GM23338 (cell line): ENCODE measurements at regions not wholly inside any gene's neighbourhood (a gene's known extent, or its start where the extent isn't known, plus 50 kb on each side); places are given as distances from the start of the nearest gene placed in this dataset.

Experiments
- ATAC-seq: fragments of 200-7000 bp; cut with Tn5 transposase; 3 replicates; pipeline ENCODE4 v1.9.1; 2020
- DNase-seq: peaks from one replicate; pipeline ENCODE4 v3.0.0-alpha.2; 2015; ENCODE audit warnings: low spot score
- H2AFZ ChIP-seq: fragments of 200-600 bp; sonication (generic); 2 replicates; pipeline ENCODE4 v1.8.0; 2016; ENCODE audit warnings: antibody characterized with exemption, mild to moderate bottlenecking, moderate library complexity
- H3F3A ChIP-seq: fragments of 200-600 bp; sonication (generic); replicated peaks from 2 replicates; pipeline ENCODE4 v1.8.0; 2017; ENCODE audit warnings: antibody characterized with exemption, mixed run types, low read depth
- H3K27ac ChIP-seq: fragments of 200-600 bp; sonication (generic); 2 replicates; pipeline ENCODE4 v1.6.1; 2016; ENCODE audit warnings: low read depth
- H3K27me3 ChIP-seq: fragments of 200-600 bp; sonication (generic); 2 replicates; pipeline ENCODE4 v1.8.0; 2016; ENCODE audit warnings: mild to moderate bottlenecking, mixed run types, moderate library complexity; ENCODE audit not compliant: insufficient read depth
- H3K36me3 ChIP-seq: fragments of 200-600 bp; sonication (generic); 2 replicates; pipeline ENCODE4 v1.8.0; 2016; ENCODE audit warnings: mild to moderate bottlenecking; ENCODE audit not compliant: insufficient read depth
- H3K4me1 ChIP-seq: fragments of 200-600 bp; sonication (generic); 2 replicates; pipeline ENCODE4 v1.8.0; 2016; ENCODE audit warnings: mild to moderate bottlenecking, moderate library complexity; ENCODE audit not compliant: insufficient read depth
- H3K4me2 ChIP-seq: fragments of 200-600 bp; sonication (generic); 2 replicates; pipeline ENCODE4 v1.7.1; 2017; ENCODE audit warnings: mixed run types
- H3K4me3 ChIP-seq: fragments of 200-600 bp; sonication (generic); 2 replicates; pipeline ENCODE4 v1.6.1; 2016; ENCODE audit warnings: mixed run types
- H3K79me2 ChIP-seq: fragments of 200-600 bp; sonication (generic); replicated peaks from 2 replicates; pipeline ENCODE4 v1.8.0; 2017; ENCODE audit warnings: mild to moderate bottlenecking; ENCODE audit not compliant: insufficient read depth
- H3K9me2 ChIP-seq: fragments of 200-600 bp; sonication (generic); 2 replicates; pipeline ENCODE4 v1.8.0; 2017; ENCODE audit not compliant: insufficient read depth
- H4K20me1 ChIP-seq: fragments of 200-600 bp; sonication (generic); replicated peaks from 2 replicates; pipeline ENCODE4 v1.8.0; 2017; ENCODE audit warnings: mild to moderate bottlenecking; ENCODE audit not compliant: insufficient read depth
- H3K27ac Mint-ChIP-seq: 2 replicates; pipeline ENCODE4 v1.8.0; 2020; ENCODE audit warnings: inconsistent platforms, mild to moderate bottlenecking, moderate library complexity, mixed read lengths
- H3K27me3 Mint-ChIP-seq: 3 replicates; pipeline ENCODE4 v1.8.0; 2022; ENCODE audit warnings: low read depth, mild to moderate bottlenecking, moderate library complexity, mixed read lengths, inconsistent platforms; ENCODE audit not compliant: insufficient read depth, poor library complexity
- H3K36me3 Mint-ChIP-seq: 3 replicates; pipeline ENCODE4 v1.8.0; 2021; ENCODE audit warnings: low read depth, mild to moderate bottlenecking, inconsistent platforms, moderate library complexity, mixed read lengths
- H3K4me1 Mint-ChIP-seq: 3 replicates; pipeline ENCODE4 v1.8.0; 2020; ENCODE audit warnings: mild to moderate bottlenecking, inconsistent platforms, mixed read lengths
- H3K4me3 Mint-ChIP-seq: 3 replicates; pipeline ENCODE4 v1.8.0; 2021; ENCODE audit warnings: moderate library complexity, mild to moderate bottlenecking, inconsistent platforms, mixed read lengths
- H3K9me3 Mint-ChIP-seq: 3 replicates; pipeline ENCODE4 v1.8.0; 2020; ENCODE audit warnings: moderate library complexity, mild to moderate bottlenecking, inconsistent platforms, mixed read lengths
- CREB1 ChIP-seq: fragments of 250-450 bp; sonication (Bioruptor Pico); IDR thresholded peaks from 2 replicates; pipeline ENCODE4 v1.5.0; 2020; ENCODE audit warnings: low read depth, mild to moderate bottlenecking, moderate library complexity
- EZH2 ChIP-seq: fragments of 200-600 bp; sonication (generic); IDR thresholded peaks from one replicate; pipeline ENCODE4 v1.8.0; 2017; ENCODE audit warnings: antibody characterized with exemption, mild to moderate bottlenecking, low read depth; ENCODE audit not compliant: unreplicated experiment
- EZH2phosphoT487 ChIP-seq: fragments of 200-600 bp; sonication (generic); IDR thresholded peaks from one replicate; pipeline ENCODE4 v1.8.1; 2018; ENCODE audit warnings: antibody characterized with exemption; ENCODE audit not compliant: unreplicated experiment
- JUNB ChIP-seq: IDR thresholded peaks from one replicate; pipeline ENCODE4 v1.6.1; 2016; ENCODE audit warnings: antibody characterized with exemption; ENCODE audit not compliant: unreplicated experiment
- NANOG ChIP-seq: IDR thresholded peaks from 2 replicates; pipeline ENCODE4 v1.6.1; 2016; ENCODE audit warnings: antibody characterized with exemption, borderline replicate concordance
- POLR2AphosphoS5 ChIP-seq: IDR thresholded peaks from 2 replicates; pipeline ENCODE4 v1.6.1; 2016; ENCODE audit warnings: antibody characterized with exemption, low read depth
- STAT1 ChIP-seq: IDR thresholded peaks from one replicate; pipeline ENCODE4 v1.6.1; 2016; ENCODE audit warnings: antibody characterized with exemption; ENCODE audit not compliant: unreplicated experiment
- ZNF114 ChIP-seq: fragments of 250-450 bp; sonication (Bioruptor Pico); IDR thresholded peaks from 2 replicates; pipeline ENCODE4 v1.5.0; 2020; ENCODE audit warnings: mild to moderate bottlenecking, moderate library complexity
- ZNF331 ChIP-seq: fragments of 250-450 bp; sonication (Bioruptor Pico); IDR thresholded peaks from 2 replicates; pipeline ENCODE4 v1.5.0; 2020; ENCODE audit warnings: low read depth, mild to moderate bottlenecking, moderate library complexity
- TF ChIP-seq, protein P1 (sequence below): fragments of 250-450 bp; sonication (Bioruptor Pico); IDR thresholded peaks from 2 replicates; pipeline ENCODE4 v1.5.0; 2020; ENCODE audit warnings: mild to moderate bottlenecking, moderate library complexity
- TF ChIP-seq, protein P2 (sequence below): IDR thresholded peaks from one replicate; pipeline ENCODE4 v1.6.1; 2018; ENCODE audit warnings: antibody characterized with exemption; ENCODE audit not compliant: unreplicated experiment
- TF ChIP-seq, protein P3 (sequence below): IDR thresholded peaks from 2 replicates; pipeline ENCODE4 v1.6.1; 2016; ENCODE audit warnings: antibody characterized with exemption
- TF ChIP-seq, protein P4 (sequence below), 2 experiments: fragments of 200-600 bp in 1 of 2; sonication (generic) in 1 of 2; conservative IDR thresholded peaks; 2 replicates each; pipeline versions ENCODE4 v1.5.1 to v1.6.1; 2016 to 2017; ENCODE audit warnings: antibody characterized with exemption in 2 of 2, low read depth in 2 of 2, mild to moderate bottlenecking in 2 of 2, moderate library complexity in 1 of 2

DNA sequence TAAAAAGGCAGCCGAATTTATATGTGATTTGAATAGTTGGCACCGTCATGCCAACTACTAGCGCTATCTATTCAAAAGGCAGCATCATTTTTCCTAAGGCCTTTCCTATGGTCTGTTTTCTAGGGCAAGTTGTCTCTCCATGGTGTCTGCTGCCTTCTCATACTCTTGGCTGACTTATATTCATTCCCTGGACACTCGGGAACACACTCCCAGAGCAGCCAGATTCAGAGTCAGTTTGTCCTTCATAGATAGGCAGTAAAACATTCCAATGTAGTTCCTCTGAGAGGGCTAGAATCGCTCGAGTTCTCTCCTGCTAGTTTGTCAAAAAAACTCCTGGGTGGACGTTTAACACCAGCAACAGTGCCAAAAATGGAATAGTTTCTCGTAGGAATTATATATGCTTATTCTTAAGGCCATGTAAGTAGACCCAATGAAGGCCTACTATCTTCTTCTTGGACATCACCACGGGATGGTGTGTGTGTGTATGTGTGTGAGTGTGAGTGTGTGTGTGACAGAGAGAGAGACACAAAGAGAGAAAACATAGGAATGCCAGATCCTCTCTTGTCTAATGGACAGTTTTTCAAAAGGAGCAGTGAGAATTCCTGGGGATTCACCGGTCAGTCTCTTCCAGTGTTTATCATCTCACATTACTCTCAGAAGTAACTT is 129.3 kb upstream of the CTAGE1 start:
- no peak for TF ChIP-seq POLR2AphosphoS5
- TF ChIP-seq, protein P1, sequence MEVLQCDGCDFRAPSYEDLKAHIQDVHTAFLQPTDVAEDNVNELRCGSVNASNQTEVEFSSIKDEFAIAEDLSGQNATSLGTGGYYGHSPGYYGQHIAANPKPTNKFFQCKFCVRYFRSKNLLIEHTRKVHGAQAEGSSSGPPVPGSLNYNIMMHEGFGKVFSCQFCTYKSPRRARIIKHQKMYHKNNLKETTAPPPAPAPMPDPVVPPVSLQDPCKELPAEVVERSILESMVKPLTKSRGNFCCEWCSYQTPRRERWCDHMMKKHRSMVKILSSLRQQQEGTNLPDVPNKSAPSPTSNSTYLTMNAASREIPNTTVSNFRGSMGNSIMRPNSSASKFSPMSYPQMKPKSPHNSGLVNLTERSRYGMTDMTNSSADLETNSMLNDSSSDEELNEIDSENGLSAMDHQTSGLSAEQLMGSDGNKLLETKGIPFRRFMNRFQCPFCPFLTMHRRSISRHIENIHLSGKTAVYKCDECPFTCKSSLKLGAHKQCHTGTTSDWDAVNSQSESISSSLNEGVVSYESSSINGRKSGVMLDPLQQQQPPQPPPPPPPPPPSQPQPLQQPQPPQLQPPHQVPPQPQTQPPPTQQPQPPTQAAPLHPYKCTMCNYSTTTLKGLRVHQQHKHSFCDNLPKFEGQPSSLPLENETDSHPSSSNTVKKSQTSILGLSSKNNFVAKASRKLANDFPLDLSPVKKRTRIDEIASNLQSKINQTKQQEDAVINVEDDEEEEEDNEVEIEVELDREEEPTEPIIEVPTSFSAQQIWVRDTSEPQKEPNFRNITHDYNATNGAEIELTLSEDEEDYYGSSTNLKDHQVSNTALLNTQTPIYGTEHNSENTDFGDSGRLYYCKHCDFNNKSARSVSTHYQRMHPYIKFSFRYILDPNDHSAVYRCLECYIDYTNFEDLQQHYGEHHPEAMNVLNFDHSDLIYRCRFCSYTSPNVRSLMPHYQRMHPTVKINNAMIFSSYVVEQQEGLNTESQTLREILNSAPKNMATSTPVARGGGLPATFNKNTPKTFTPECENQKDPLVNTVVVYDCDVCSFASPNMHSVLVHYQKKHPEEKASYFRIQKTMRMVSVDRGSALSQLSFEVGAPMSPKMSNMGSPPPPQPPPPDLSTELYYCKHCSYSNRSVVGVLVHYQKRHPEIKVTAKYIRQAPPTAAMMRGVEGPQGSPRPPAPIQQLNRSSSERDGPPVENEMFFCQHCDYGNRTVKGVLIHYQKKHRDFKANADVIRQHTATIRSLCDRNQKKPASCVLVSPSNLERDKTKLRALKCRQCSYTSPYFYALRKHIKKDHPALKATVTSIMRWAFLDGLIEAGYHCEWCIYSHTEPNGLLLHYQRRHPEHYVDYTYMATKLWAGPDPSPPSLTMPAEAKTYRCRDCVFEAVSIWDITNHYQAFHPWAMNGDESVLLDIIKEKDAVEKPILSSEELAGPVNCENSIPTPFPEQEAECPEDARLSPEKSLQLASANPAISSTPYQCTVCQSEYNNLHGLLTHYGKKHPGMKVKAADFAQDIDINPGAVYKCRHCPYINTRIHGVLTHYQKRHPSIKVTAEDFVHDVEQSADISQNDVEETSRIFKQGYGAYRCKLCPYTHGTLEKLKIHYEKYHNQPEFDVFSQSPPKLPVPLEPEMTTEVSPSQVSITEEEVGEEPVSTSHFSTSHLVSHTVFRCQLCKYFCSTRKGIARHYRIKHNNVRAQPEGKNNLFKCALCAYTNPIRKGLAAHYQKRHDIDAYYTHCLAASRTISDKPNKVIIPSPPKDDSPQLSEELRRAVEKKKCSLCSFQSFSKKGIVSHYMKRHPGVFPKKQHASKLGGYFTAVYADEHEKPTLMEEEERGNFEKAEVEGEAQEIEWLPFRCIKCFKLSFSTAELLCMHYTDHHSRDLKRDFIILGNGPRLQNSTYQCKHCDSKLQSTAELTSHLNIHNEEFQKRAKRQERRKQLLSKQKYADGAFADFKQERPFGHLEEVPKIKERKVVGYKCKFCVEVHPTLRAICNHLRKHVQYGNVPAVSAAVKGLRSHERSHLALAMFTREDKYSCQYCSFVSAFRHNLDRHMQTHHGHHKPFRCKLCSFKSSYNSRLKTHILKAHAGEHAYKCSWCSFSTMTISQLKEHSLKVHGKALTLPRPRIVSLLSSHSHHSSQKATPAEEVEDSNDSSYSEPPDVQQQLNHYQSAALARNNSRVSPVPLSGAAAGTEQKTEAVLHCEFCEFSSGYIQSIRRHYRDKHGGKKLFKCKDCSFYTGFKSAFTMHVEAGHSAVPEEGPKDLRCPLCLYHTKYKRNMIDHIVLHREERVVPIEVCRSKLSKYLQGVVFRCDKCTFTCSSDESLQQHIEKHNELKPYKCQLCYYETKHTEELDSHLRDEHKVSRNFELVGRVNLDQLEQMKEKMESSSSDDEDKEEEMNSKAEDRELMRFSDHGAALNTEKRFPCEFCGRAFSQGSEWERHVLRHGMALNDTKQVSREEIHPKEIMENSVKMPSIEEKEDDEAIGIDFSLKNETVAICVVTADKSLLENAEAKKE (CRISPR knock-in tag), result no peak
- TF ChIP-seq EZH2phosphoT487, result no peak
- no peak for TF ChIP-seq NANOG
- no peak for TF ChIP-seq ZNF331 (CRISPR knock-in tag)
- TF ChIP-seq, protein P2, sequence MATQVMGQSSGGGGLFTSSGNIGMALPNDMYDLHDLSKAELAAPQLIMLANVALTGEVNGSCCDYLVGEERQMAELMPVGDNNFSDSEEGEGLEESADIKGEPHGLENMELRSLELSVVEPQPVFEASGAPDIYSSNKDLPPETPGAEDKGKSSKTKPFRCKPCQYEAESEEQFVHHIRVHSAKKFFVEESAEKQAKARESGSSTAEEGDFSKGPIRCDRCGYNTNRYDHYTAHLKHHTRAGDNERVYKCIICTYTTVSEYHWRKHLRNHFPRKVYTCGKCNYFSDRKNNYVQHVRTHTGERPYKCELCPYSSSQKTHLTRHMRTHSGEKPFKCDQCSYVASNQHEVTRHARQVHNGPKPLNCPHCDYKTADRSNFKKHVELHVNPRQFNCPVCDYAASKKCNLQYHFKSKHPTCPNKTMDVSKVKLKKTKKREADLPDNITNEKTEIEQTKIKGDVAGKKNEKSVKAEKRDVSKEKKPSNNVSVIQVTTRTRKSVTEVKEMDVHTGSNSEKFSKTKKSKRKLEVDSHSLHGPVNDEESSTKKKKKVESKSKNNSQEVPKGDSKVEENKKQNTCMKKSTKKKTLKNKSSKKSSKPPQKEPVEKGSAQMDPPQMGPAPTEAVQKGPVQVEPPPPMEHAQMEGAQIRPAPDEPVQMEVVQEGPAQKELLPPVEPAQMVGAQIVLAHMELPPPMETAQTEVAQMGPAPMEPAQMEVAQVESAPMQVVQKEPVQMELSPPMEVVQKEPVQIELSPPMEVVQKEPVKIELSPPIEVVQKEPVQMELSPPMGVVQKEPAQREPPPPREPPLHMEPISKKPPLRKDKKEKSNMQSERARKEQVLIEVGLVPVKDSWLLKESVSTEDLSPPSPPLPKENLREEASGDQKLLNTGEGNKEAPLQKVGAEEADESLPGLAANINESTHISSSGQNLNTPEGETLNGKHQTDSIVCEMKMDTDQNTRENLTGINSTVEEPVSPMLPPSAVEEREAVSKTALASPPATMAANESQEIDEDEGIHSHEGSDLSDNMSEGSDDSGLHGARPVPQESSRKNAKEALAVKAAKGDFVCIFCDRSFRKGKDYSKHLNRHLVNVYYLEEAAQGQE, result no peak
- no peak for TF ChIP-seq STAT1
- no peak for TF ChIP-seq JUNB
- TF ChIP-seq ZNF114 (CRISPR knock-in tag), result no peak
- TF ChIP-seq CREB1 (CRISPR knock-in tag), result no peak
- TF ChIP-seq, protein P3, sequence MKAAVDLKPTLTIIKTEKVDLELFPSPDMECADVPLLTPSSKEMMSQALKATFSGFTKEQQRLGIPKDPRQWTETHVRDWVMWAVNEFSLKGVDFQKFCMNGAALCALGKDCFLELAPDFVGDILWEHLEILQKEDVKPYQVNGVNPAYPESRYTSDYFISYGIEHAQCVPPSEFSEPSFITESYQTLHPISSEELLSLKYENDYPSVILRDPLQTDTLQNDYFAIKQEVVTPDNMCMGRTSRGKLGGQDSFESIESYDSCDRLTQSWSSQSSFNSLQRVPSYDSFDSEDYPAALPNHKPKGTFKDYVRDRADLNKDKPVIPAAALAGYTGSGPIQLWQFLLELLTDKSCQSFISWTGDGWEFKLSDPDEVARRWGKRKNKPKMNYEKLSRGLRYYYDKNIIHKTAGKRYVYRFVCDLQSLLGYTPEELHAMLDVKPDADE, result no peak
- TF ChIP-seq, protein P4, sequence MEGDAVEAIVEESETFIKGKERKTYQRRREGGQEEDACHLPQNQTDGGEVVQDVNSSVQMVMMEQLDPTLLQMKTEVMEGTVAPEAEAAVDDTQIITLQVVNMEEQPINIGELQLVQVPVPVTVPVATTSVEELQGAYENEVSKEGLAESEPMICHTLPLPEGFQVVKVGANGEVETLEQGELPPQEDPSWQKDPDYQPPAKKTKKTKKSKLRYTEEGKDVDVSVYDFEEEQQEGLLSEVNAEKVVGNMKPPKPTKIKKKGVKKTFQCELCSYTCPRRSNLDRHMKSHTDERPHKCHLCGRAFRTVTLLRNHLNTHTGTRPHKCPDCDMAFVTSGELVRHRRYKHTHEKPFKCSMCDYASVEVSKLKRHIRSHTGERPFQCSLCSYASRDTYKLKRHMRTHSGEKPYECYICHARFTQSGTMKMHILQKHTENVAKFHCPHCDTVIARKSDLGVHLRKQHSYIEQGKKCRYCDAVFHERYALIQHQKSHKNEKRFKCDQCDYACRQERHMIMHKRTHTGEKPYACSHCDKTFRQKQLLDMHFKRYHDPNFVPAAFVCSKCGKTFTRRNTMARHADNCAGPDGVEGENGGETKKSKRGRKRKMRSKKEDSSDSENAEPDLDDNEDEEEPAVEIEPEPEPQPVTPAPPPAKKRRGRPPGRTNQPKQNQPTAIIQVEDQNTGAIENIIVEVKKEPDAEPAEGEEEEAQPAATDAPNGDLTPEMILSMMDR (conservative IDR thresholded peaks at IDR 0.05; ENCODE audit: low read depth in 2 of 2), result no peak
- TF ChIP-seq EZH2, result no peak
- H3K9me3 Mint-ChIP-seq, result no peaks in the 10 kb centered on the region
- DNase-seq (no peak), ATAC-seq (no peak)
- Histone ChIP-seq H3K27me3 (no peaks in the 10 kb centered on the region), H3K4me3 (no peak overlapping the region), H3K36me3 (no peaks in the 10 kb centered on the region), H3K27ac (no peak overlapping the region), H3K9me2 (peaks cover 18% of the 10 kb centered on the region; the same call in 1 of the 2 replicates), H3K79me2 (no peaks in the 10 kb centered on the region), H4K20me1 (no peaks in the 10 kb centered on the region), H3F3A (no peaks in the 10 kb centered on the region), H3K4me2 (no peak overlapping the region), H2AFZ (no peak overlapping the region), H3K4me1 (peaks cover 4% of the 10 kb centered on the region; the same call in 1 of the 2 replicates)
- H3K36me3 Mint-ChIP-seq, result no peaks in the 10 kb centered on the region
- no peaks in the 10 kb centered on the region for H3K27me3 Mint-ChIP-seq
- peaks cover 6% of the 10 kb centered on the region; the same call in 2 of the 3 replicates for H3K4me1 Mint-ChIP-seq
- no peak overlapping the region for H3K4me3 Mint-ChIP-seq
- H3K27ac Mint-ChIP-seq, result no peak overlapping the region
